H1 (cell line): ENCODE measurements at regions not wholly inside any gene's neighbourhood (a gene's known extent, or its start where the extent isn't known, plus 50 kb on each side); places are given as distances from the start of the nearest gene placed in this dataset.

ENCODE experiments used
- CTCF ChIA-PET: fragments of 300-600 bp; sonication (Branson Sonifier 250); formaldehyde crosslinking; loops from one replicate; lab custom pipeline; 2021; ENCODE audit not compliant: partially characterized antibody; lab: Charles Lee
- POLR2A ChIA-PET: fragments of 300-600 bp; sonication (Branson Sonifier 250); formaldehyde crosslinking; loops from one replicate; lab custom pipeline; 2021; ENCODE audit warnings: inconsistent platforms; ENCODE audit not compliant: partially characterized antibody; lab: Charles Lee
- DNase-seq, 2 experiments: peaks; one replicate each; pipeline versions ENCODE4 v3.0.0 to v3.0.0-alpha.2; 2010 to 2022; ENCODE audit warnings: low spot score in 2 of 2, low read depth in 1 of 2, mixed read lengths in 1 of 2
- FAIRE-seq: peaks from 2 replicates; lab custom pipeline; 2011; peaks lifted over from hg19 to GRCh38; lab: Jason Lieb, UNC
- H2AFZ ChIP-seq: 2 replicates; pipeline ENCODE4 v1.8.1; 2012; ENCODE audit warnings: low read length, inconsistent platforms
- H2AK5ac ChIP-seq: 2 replicates; pipeline ENCODE4 v1.6.1; 2013; ENCODE audit warnings: low read depth, low read length
- H2BK120ac ChIP-seq: replicated peaks from 2 replicates; pipeline ENCODE3; 2013; ENCODE audit warnings: low read depth, low read length, inconsistent platforms
- H2BK12ac ChIP-seq: 2 replicates; pipeline ENCODE4 v1.6.1; 2013; ENCODE audit warnings: low read depth, low read length
- H2BK15ac ChIP-seq: 2 replicates; pipeline ENCODE4 v1.6.1; 2013; ENCODE audit warnings: low read length
- H2BK20ac ChIP-seq: 2 replicates; pipeline ENCODE4 v1.6.1; 2013; ENCODE audit warnings: low read length
- H2BK5ac ChIP-seq: 2 replicates; pipeline ENCODE4 v1.6.1; 2013; ENCODE audit warnings: low read depth, low read length
- H3K14ac ChIP-seq: 2 replicates; pipeline ENCODE4 v1.6.1; 2013; ENCODE audit warnings: inconsistent platforms; ENCODE audit not compliant: insufficient read length
- H3K18ac ChIP-seq: 2 replicates; pipeline ENCODE4 v1.6.1; 2013; ENCODE audit warnings: low read length; ENCODE audit errors: extremely low read depth
- H3K23ac ChIP-seq: 2 replicates; pipeline ENCODE4 v1.6.1; 2013; ENCODE audit warnings: inconsistent platforms; ENCODE audit not compliant: insufficient read length
- H3K23me2 ChIP-seq: 2 replicates; pipeline ENCODE4 v1.6.1; 2013; ENCODE audit warnings: low read depth, low read length
- H3K27ac ChIP-seq: 2 replicates; pipeline ENCODE4 v1.6.1; 2011; ENCODE audit warnings: low read depth, low read length, inconsistent platforms
- H3K27me3 ChIP-seq, 4 experiments: replicated peaks in 1 of 4; 1 replicate in 1 of 4; 2 replicates in 3 of 4; pipeline versions ENCODE4 v1.6.1 to v1.8.1; 2011 to 2013; ENCODE audit warnings: low read length in 3 of 4, mild to moderate bottlenecking in 3 of 4, inconsistent platforms in 2 of 4, mixed read lengths in 2 of 4, moderate library complexity in 1 of 4; ENCODE audit not compliant: control insufficient read depth in 3 of 4, insufficient read depth in 3 of 4; ENCODE audit errors: extremely low read depth in 1 of 4
- H3K36me3 ChIP-seq, 4 experiments: 2 replicates each; pipeline versions ENCODE4 v1.6.1 to v1.8.1; 2011 to 2013; ENCODE audit warnings: mild to moderate bottlenecking in 4 of 4, low read length in 3 of 4, moderate library complexity in 2 of 4, control low read depth in 1 of 4, inconsistent platforms in 1 of 4; ENCODE audit not compliant: insufficient read depth in 4 of 4, control insufficient read depth in 2 of 4
- H3K4ac ChIP-seq: replicated peaks from 2 replicates; pipeline ENCODE3; 2013; ENCODE audit warnings: low read length, low read depth, mixed read lengths, inconsistent platforms; ENCODE audit not compliant: insufficient read length
- H3K4me1 ChIP-seq, 4 experiments: replicated peaks in 1 of 4; 1 replicate in 1 of 4; 2 replicates in 3 of 4; pipeline versions ENCODE4 v1.6.1 to v1.8.1; 2011 to 2013; ENCODE audit warnings: low read length in 3 of 4, inconsistent platforms in 2 of 4, mixed read lengths in 1 of 4; ENCODE audit not compliant: insufficient read depth in 4 of 4, control insufficient read depth in 3 of 4
- H3K4me2 ChIP-seq, 2 experiments: 2 replicates each; pipeline versions ENCODE4 v1.6.1 to v1.8.1; 2011 to 2013; ENCODE audit warnings: low read depth in 2 of 2, low read length in 2 of 2, control low read depth in 1 of 2, inconsistent platforms in 1 of 2, mild to moderate bottlenecking in 1 of 2; ENCODE audit not compliant: insufficient read depth in 1 of 2
- H3K4me3 ChIP-seq, 4 experiments: fragments of 200-600, 300-600 bp in 1 of 4; sonication (generic), shearing (Covaris generic), sonication (Bioruptor Twin) in 1 of 4; 2 replicates each; pipeline versions ENCODE4 v1.5.1 to v1.8.1; 2011 to 2016; ENCODE audit warnings: low read length in 4 of 4, low read depth in 3 of 4, control low read depth in 2 of 4, inconsistent platforms in 2 of 4, mild to moderate bottlenecking in 2 of 4, mixed read lengths in 1 of 4, moderate library complexity in 1 of 4; ENCODE audit not compliant: insufficient read depth in 2 of 4; ENCODE audit errors: extremely low read depth in 1 of 4
- H3K56ac ChIP-seq: replicated peaks from 2 replicates; pipeline ENCODE3; 2013; ENCODE audit warnings: low read depth, mild to moderate bottlenecking, mixed read lengths, low read length, inconsistent platforms; ENCODE audit not compliant: insufficient read length
- H3K79me1 ChIP-seq: 2 replicates; pipeline ENCODE4 v1.6.1; 2013; ENCODE audit warnings: low read depth, low read length, control low read depth
- H3K79me2 ChIP-seq, 2 experiments: 2 replicates each; pipeline versions ENCODE4 v1.6.1 to v1.8.1; 2012 to 2013; ENCODE audit warnings: low read length in 2 of 2, mild to moderate bottlenecking in 2 of 2, inconsistent platforms in 1 of 2; ENCODE audit not compliant: insufficient read depth in 2 of 2, control insufficient read depth in 1 of 2
- H3K9ac ChIP-seq, 4 experiments: replicated peaks in 1 of 4; 1 replicate in 1 of 4; 2 replicates in 3 of 4; pipeline versions ENCODE4 v1.6.1 to v1.8.1; 2011 to 2013; ENCODE audit warnings: low read depth in 3 of 4, low read length in 3 of 4, control low read depth in 2 of 4, mild to moderate bottlenecking in 2 of 4, moderate library complexity in 2 of 4, inconsistent platforms in 1 of 4; ENCODE audit errors: extremely low read depth in 1 of 4
- H3K9me3 ChIP-seq, 2 experiments: 2 replicates each; pipeline versions ENCODE4 v1.6.1 to v1.8.1; 2012 to 2013; ENCODE audit warnings: mild to moderate bottlenecking in 2 of 2, moderate library complexity in 2 of 2, control low read depth in 1 of 2, inconsistent platforms in 1 of 2, low read depth in 1 of 2, low read length in 1 of 2, mixed read lengths in 1 of 2; ENCODE audit not compliant: insufficient read depth in 2 of 2
- H4K20me1 ChIP-seq, 2 experiments: replicated peaks in 1 of 2; 2 replicates each; pipeline versions ENCODE3 to v1.8.1; 2011 to 2013; ENCODE audit warnings: inconsistent platforms in 2 of 2, low read length in 2 of 2, mild to moderate bottlenecking in 1 of 2; ENCODE audit not compliant: insufficient read depth in 2 of 2, control insufficient read depth in 1 of 2
- H4K5ac ChIP-seq: 2 replicates; pipeline ENCODE4 v1.6.1; 2013; ENCODE audit warnings: low read length, low read depth, mixed read lengths, inconsistent platforms; ENCODE audit not compliant: insufficient read length
- H4K8ac ChIP-seq: 2 replicates; pipeline ENCODE4 v1.8.0; 2013; ENCODE audit warnings: mild to moderate bottlenecking, moderate library complexity, low read length, inconsistent platforms; ENCODE audit not compliant: insufficient read depth; ENCODE audit errors: extremely low read depth
- H4K91ac ChIP-seq: replicated peaks from 2 replicates; pipeline ENCODE3; 2013; ENCODE audit warnings: low read length, mixed read lengths, inconsistent platforms; ENCODE audit not compliant: insufficient read length
- BACH1 ChIP-seq: IDR thresholded peaks from 2 replicates; pipeline ENCODE4 v1.6.1; 2012; ENCODE audit warnings: low read length, improper control_type of control experiment
- CBX5 ChIP-seq: fragments of 300-800, 300-1000 bp; sonication (generic); IDR thresholded peaks from 2 replicates; pipeline ENCODE4 v1.7.1; 2016; ENCODE audit warnings: antibody characterized with exemption, low read length, low read depth
- CBX8 ChIP-seq: fragments of 300-800, 300-1000 bp; sonication (generic); IDR thresholded peaks from 2 replicates; pipeline ENCODE4 v1.7.1; 2016; ENCODE audit warnings: low read depth, low read length, borderline replicate concordance
- CREB1 ChIP-seq: IDR thresholded peaks from 2 replicates; pipeline ENCODE4 v1.6.1; 2012; ENCODE audit warnings: inconsistent platforms
- CTCF ChIP-seq, 3 experiments: IDR thresholded peaks; 1 replicate in 2 of 3; 2 replicates in 1 of 3; pipeline versions ENCODE4 v1.5.1 to v1.6.1; 2011; ENCODE audit warnings: low read length in 3 of 3, mild to moderate bottlenecking in 3 of 3, inconsistent platforms in 2 of 3, low read depth in 1 of 3, moderate library complexity in 1 of 3; ENCODE audit not compliant: insufficient read depth in 1 of 3; ENCODE audit errors: control extremely low read depth in 1 of 3
- EGR1 ChIP-seq: IDR thresholded peaks from 2 replicates; pipeline ENCODE4 v1.6.1; 2011; ENCODE audit warnings: low read depth, low read length, borderline replicate concordance
- EZH2 ChIP-seq: fragments of 200-600 bp; sonication (generic); IDR thresholded peaks from 2 replicates; pipeline ENCODE4 v1.7.1; 2012; ENCODE audit warnings: low read depth, mild to moderate bottlenecking, moderate library complexity, low read length, inconsistent platforms; ENCODE audit not compliant: severe bottlenecking
- GTF2F1 ChIP-seq: IDR thresholded peaks from 2 replicates; pipeline ENCODE4 v1.6.1; 2012; ENCODE audit warnings: low read depth, low read length, improper control_type of control experiment, borderline replicate concordance
- NRF1 ChIP-seq: IDR thresholded peaks from 2 replicates; pipeline ENCODE4 v1.6.1; 2011; ENCODE audit warnings: mild to moderate bottlenecking, low read depth, low read length, improper control_type of control experiment
- SIX5 ChIP-seq: IDR thresholded peaks from 2 replicates; pipeline ENCODE4 v1.6.1; 2011; ENCODE audit warnings: mild to moderate bottlenecking, low read depth, low read length
- TAF1 ChIP-seq: IDR thresholded peaks from 2 replicates; pipeline ENCODE4 v1.6.1; 2011; ENCODE audit warnings: mild to moderate bottlenecking, low read depth, low read length
- TAF7 ChIP-seq: optimal IDR thresholded peaks from 2 replicates; pipeline ENCODE3; 2011; ENCODE audit warnings: low read depth, mild to moderate bottlenecking, inconsistent platforms, low read length, moderate library complexity, borderline replicate concordance
- TCF12 ChIP-seq: IDR thresholded peaks from 2 replicates; pipeline ENCODE4 v1.6.1; 2011; ENCODE audit warnings: low read depth, mild to moderate bottlenecking, low read length
- WGBS, 2 experiments: shearing (Covaris generic) in 1 of 2; methylation state at CpG; one replicate each; pipeline versions ENCODE4 v1.1.6 to v1.1.7; 2013 to 2015; ENCODE audit warnings: low lambda C conversion rate in 2 of 2, mixed read lengths in 2 of 2, inconsistent platforms in 1 of 2, low coverage in 1 of 2, missing lambda C conversion rate in 1 of 2; ENCODE audit not compliant: insufficient replicate concordance in 2 of 2, insufficient coverage in 1 of 2, insufficient read length in 1 of 2; ENCODE audit errors: extremely low coverage in 1 of 2, missing lambda C conversion rate in 1 of 2; 5-methylcytosine and 5-hydroxymethylcytosine counted together

DNA sequence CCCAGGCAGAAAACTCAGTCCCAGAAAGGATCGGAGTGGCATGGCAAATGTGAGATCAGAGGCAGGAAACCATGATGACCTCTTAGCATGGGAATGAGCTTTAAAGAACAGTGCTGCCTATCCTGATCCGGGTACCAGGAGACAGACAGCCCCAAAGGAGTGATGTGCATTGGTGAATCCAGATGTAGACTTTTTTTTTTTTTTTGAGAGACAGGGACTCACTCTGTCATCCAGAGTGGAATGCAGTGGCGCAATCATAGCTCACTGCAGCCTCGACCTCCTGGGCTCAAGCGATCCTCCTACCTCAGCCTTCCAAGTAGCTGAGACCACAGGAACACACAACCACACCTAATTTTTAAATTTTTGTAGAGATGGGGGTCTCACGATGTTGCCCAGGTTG is 122.7 kb downstream of the VAPA start:
- Histone ChIP-seq H3K23me2 (no peaks in the 10 kb centered on the region; the same call in 1 of the 2 replicates), H3K4me1 (peaks cover 0 to 7% (median 5%) of the 10 kb centered on the region in 4 experiments; a peak in 5 of 7 replicates), H3K79me2 (no peaks in the 10 kb centered on the region), H3K14ac (no peak overlapping the region), H3K79me1 (no peaks in the 10 kb centered on the region), H2AK5ac (no peak overlapping the region), H3K27me3 (no peaks in the 10 kb centered on the region; a peak in 2 of 7 replicates), H3K27ac (no peak overlapping the region), H3K4me2 (no peak overlapping the region), H2BK5ac (no peak overlapping the region), H3K36me3 (no peaks in the 10 kb centered on the region), H2BK20ac (no peak overlapping the region), H3K4me3 (no peak overlapping the region), H3K18ac (no peak overlapping the region), H4K5ac (no peak overlapping the region), H4K8ac (no peak overlapping the region), H2BK120ac (no peak overlapping the region), H2BK12ac (no peak overlapping the region), H4K91ac (no peak overlapping the region), H3K4ac (no peak overlapping the region), H3K23ac (no peak overlapping the region), H3K9me3 (no peaks in the 10 kb centered on the region), H2AFZ (no peak overlapping the region), H4K20me1 (no peaks in the 10 kb centered on the region), H3K9ac (no peak overlapping the region), H3K56ac (no peak overlapping the region), H2BK15ac (no peak overlapping the region)
- POLR2A ChIA-PET: no interaction called here
- CTCF ChIA-PET: interaction anchor here (0.6 to 1.1 kb wide), 5 partner anchors 26 to 486 kb away, joined by 3 to 4 read pairs (median 3); no protein-coding TSS in a partner anchor
- WGBS, 2 experiments: 85% methylated on average over 6 of the region's 6 CpGs; no CpG with 5 or more reads in 1 of the 2 experiments
- DNase-seq: no peak
- FAIRE-seq: no peak
- TF ChIP-seq EZH2 (no peak), NRF1 (no peak), GTF2F1 (no peak), EGR1 (no peak), TAF1 (no peak), SIX5 (no peak), TAF7 (no peak), BACH1 (no peak), CBX8 (no peak), CTCF (IDR thresholded peaks at IDR 0.05; ENCODE audit: control extremely low read depth in 1 of 3, insufficient read depth in 1 of 3, low read depth in 1 of 3, low read length in 3 of 3) (no peak), TCF12 (no peak), CREB1 (no peak), CBX5 (no peak)
